Mesothelial cell of epicardium (in vitro differentiated cells): ENCODE measurements at regions not wholly inside any gene's neighbourhood (a gene's known extent, or its start where the extent isn't known, plus 50 kb on each side); places are given as distances from the start of the nearest gene placed in this dataset.

Experiments
- DNase-seq, 2 experiments: peaks; one replicate each; pipeline ENCODE4 v3.0.0; 2021; ENCODE audit warnings: low spot score in 2 of 2; ENCODE audit not compliant: unreplicated experiment in 2 of 2
- H3K27ac Mint-ChIP-seq: 2 replicates; pipeline ENCODE4 v1.8.0; 2021; ENCODE audit warnings: mixed read lengths
- H3K27me3 Mint-ChIP-seq: 2 replicates; pipeline ENCODE4 v1.8.0; 2021; ENCODE audit warnings: low read depth, mixed read lengths
- H3K36me3 Mint-ChIP-seq: 2 replicates; pipeline ENCODE4 v1.8.0; 2021; ENCODE audit warnings: mixed read lengths
- H3K4me1 Mint-ChIP-seq: 2 replicates; pipeline ENCODE4 v1.8.0; 2021; ENCODE audit warnings: mixed read lengths
- H3K4me3 Mint-ChIP-seq: 2 replicates; pipeline ENCODE4 v1.8.0; 2021; ENCODE audit warnings: mild to moderate bottlenecking, moderate library complexity, mixed read lengths
- H3K9me3 Mint-ChIP-seq: 2 replicates; pipeline ENCODE4 v1.8.0; 2021; ENCODE audit warnings: mixed read lengths
- TF ChIP-seq, protein P1 (sequence below): fragments of 200-600 bp; sonication (generic); IDR thresholded peaks from one replicate; pipeline ENCODE4 v1.5.0; 2021; ENCODE audit warnings: antibody characterized with exemption; ENCODE audit not compliant: unreplicated experiment

DNA sequence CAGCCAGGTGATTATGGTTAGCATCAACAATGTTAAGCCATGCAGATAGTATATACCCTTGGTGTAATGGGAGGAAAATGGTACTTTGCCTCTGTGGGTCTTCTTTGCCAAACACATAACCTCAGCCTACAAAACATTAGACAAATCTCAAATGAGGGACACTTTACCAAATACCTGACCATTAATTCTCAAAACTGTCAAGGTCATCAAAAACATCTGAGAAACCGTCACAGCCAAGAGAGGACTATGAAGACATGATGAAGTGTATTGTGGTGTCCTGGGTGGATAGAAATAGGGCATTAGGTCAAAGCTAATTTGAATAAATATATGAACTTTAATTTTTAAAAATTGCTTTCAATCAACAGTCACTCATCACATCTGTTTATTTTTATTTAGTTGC lies 1036.1 kb downstream of the AGBL1 start:
- TF ChIP-seq, protein P1, sequence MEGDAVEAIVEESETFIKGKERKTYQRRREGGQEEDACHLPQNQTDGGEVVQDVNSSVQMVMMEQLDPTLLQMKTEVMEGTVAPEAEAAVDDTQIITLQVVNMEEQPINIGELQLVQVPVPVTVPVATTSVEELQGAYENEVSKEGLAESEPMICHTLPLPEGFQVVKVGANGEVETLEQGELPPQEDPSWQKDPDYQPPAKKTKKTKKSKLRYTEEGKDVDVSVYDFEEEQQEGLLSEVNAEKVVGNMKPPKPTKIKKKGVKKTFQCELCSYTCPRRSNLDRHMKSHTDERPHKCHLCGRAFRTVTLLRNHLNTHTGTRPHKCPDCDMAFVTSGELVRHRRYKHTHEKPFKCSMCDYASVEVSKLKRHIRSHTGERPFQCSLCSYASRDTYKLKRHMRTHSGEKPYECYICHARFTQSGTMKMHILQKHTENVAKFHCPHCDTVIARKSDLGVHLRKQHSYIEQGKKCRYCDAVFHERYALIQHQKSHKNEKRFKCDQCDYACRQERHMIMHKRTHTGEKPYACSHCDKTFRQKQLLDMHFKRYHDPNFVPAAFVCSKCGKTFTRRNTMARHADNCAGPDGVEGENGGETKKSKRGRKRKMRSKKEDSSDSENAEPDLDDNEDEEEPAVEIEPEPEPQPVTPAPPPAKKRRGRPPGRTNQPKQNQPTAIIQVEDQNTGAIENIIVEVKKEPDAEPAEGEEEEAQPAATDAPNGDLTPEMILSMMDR, result no peak
- Mint-ChIP-seq H3K36me3 (no peaks in the 10 kb centered on the region), H3K9me3 (peaks cover 6% of the 10 kb centered on the region), H3K27me3 (peaks cover 3% of the 10 kb centered on the region), H3K4me3 (no peak overlapping the region), H3K27ac (no peak overlapping the region), H3K4me1 (peaks cover 18% of the 10 kb centered on the region)
- no peak for DNase-seq

DNA sequence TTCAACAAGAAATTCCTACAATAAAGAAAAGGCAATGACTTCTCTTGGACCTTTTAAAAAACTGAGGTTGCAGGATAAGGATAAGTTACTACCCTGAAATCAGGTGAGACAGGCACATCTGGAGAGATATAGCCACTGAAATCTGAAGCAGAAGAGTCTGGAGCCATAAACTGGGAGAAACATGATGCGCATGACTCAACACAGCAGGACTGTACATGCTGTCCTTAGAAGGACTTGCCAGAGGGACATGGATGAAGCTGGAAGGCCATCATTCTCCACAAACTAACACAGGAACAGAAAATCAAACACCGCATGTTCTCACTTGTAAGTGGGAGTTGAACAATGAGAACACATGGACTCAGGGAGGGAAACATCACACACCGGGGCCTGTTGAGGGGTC lies 1020.2 kb downstream of the AGBL1 start:
- Mint-ChIP-seq H3K27me3 (peaks cover 2% of the 10 kb centered on the region), H3K4me3 (no peak overlapping the region), H3K4me1 (no peaks in the 10 kb centered on the region), H3K27ac (no peak overlapping the region), H3K9me3 (peaks cover 16% of the 10 kb centered on the region), H3K36me3 (no peaks in the 10 kb centered on the region)
- no peak for DNase-seq
- TF ChIP-seq, protein P1, result no peak

DNA sequence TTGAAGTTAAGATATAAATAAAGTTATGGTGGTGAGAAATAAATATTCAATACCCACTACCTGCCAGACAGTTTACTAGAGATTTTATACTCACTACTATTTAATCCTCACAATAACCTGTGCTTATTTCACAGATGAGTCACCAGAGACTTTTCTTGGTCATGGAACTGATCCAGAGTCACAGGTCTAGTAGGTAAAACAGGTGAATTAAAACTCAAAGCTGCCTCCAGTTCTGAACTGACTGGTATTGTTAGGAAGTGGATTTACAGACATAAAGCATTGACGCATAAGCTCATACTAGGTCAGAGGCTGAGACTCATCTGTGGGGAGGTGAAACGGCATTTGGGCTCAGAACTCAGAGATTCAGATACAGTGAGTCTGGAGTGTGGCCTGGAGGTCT lies 1009.9 kb downstream of the AGBL1 start:
- no peak for DNase-seq
- Mint-ChIP-seq H3K36me3 (no peaks in the 10 kb centered on the region), H3K9me3 (peaks cover 4% of the 10 kb centered on the region), H3K27ac (no peak overlapping the region), H3K4me1 (no peaks in the 10 kb centered on the region), H3K27me3 (peaks cover 2% of the 10 kb centered on the region), H3K4me3 (no peak overlapping the region)
- TF ChIP-seq, protein P1, result no peak

DNA sequence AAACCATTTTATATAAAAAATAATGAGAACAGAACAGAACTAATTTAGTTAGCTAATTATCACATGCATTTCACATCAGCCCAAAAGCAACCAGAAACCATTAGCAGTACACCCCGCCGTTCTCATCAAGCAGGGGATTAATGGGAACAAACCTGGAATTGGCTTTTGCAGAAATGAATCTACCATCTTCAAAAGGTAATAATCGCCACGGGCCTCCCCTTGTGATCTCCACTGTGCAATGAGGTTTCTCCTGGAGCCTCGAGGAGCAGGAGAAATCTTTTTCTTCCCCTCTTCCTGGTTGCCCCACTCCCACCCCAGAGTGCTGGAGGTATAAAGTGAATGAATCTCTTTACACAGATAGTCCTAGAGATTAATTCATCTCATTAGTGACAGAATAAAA lies 1003.5 kb downstream of the AGBL1 start:
- Mint-ChIP-seq H3K27ac (no peak overlapping the region), H3K4me3 (no peak overlapping the region), H3K4me1 (no peaks in the 10 kb centered on the region), H3K27me3 (peaks cover 4% of the 10 kb centered on the region), H3K9me3 (peaks cover 4% of the 10 kb centered on the region), H3K36me3 (no peaks in the 10 kb centered on the region)
- TF ChIP-seq, protein P1, result no peak
- no peak for DNase-seq

DNA sequence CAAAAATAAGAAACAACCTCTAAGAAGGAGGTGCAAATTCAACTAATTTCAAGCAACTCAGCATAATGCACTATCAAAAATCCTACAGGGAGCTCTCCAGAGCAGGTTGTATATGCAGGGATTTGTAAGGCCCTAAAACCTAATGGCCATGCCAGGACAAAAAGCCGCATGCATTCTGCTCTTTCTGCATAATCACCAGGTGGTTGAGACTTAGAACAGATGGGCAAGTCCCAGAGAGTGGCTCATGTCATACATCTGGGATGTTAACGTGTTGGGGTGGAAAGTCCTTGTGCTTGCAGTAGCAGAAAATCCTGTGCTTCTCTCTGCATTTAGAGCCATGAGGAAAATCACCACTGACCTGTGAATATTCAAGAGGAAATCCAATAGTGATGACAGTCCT lies 1002.9 kb downstream of the AGBL1 start:
- H3K4me1 Mint-ChIP-seq, result no peaks in the 10 kb centered on the region
- no peaks in the 10 kb centered on the region for H3K36me3 Mint-ChIP-seq
- H3K9me3 Mint-ChIP-seq, result peaks cover 4% of the 10 kb centered on the region
- H3K27me3 Mint-ChIP-seq, result peaks cover 4% of the 10 kb centered on the region
- H3K27ac Mint-ChIP-seq, result no peak overlapping the region
- TF ChIP-seq, protein P1, result no peak
- H3K4me3 Mint-ChIP-seq, result no peak overlapping the region
- no peak for DNase-seq

DNA sequence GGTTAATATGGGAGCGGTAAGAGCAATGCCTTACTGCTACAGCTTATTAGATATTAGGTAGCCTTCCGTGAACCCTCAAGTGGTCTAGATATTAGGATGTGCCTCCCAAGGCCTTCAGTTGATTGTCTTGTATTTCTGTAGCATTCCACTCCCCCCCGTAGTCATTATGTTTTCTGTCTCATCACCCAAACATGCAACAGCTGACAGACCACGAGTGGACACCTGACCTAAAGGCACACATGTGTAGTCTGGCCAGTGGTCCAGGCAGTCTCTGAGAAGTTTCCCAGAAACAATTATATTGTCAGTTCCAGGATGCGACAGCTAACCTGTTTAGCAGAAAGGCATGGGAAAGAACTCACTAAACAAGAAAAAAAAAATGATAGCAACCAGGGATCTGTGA lies 1000.9 kb downstream of the AGBL1 start:
- no peak for DNase-seq
- Mint-ChIP-seq H3K27me3 (peaks cover 4% of the 10 kb centered on the region), H3K4me3 (no peak overlapping the region), H3K36me3 (no peaks in the 10 kb centered on the region), H3K27ac (no peak overlapping the region), H3K9me3 (peaks cover 3% of the 10 kb centered on the region), H3K4me1 (no peaks in the 10 kb centered on the region)
- TF ChIP-seq, protein P1, result no peak
